Stimulated activated CD4-positive, alpha-beta T cell treated with anti-CD3 and anti-CD28 coated beads, Interleukin-1b, Interleukin-23, amount 100 ng/mL, for 24 hours (primary cell): ENCODE measurements at regions not wholly inside any gene's neighbourhood (a gene's known extent, or its start where the extent isn't known, plus 50 kb on each side); places are given as distances from the start of the nearest gene placed in this dataset.
"Not testable (repeated sequence)": the region's sequence is repeated elsewhere in the genome, so short reads cannot be mapped to it uniquely, and the experiment has no call there.

ENCODE experiments used
- DNase-seq, 4 experiments: peaks; one replicate each; pipeline ENCODE4 v3.0.0-alpha.2; 2020; ENCODE audit warnings: low read depth in 4 of 4, low spot score in 1 of 4

- DNase-seq = no peak
These were observed 1372.7 kb downstream of the GATA3 start for GRCh38 chr10:9427209-9427608.

- no peak for DNase-seq
These were observed 1382.6 kb downstream of the GATA3 start for GRCh38 chr10:9437131-9437530.

DNA sequence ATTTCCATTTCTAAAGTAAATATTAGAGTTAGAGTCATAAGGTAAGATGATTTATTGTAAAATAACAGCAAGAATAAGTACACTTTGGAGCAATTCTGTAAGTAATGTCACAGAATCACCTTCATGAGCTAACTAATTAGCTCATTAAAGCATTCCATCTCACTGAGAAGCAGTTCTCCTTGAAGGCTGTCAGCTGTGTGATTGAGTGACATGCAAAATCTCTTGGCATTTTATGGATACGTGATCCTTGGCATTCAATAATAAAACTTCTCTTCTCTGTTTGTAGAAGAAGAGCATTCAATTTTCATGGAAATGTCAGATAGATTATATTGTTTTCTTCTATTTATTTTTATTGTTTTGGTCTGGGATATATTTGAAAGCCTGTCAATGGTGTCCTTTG, 1389.3 kb downstream of the GATA3 start:
- DNase-seq = no peak

DNA sequence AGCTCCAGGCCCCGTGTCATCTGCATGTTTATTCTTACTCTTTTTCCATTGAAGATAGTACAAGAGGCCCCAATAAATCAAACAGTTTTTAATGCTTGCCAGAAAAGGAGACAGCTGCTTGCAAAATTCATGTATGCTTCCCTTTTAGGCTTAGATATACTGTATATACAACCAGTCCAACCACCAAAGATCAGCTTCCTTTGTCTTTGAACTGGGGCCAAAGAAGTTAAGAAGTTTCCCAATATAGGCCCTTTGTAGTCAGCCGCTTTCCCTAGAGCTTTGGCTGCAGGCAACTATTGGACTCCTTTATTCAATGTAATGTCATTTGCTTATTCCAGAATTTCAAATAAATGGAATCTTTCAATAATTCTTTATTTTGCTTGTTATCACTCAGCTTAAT, 1395.0 kb downstream of the GATA3 start:
- no peak for DNase-seq

DNA sequence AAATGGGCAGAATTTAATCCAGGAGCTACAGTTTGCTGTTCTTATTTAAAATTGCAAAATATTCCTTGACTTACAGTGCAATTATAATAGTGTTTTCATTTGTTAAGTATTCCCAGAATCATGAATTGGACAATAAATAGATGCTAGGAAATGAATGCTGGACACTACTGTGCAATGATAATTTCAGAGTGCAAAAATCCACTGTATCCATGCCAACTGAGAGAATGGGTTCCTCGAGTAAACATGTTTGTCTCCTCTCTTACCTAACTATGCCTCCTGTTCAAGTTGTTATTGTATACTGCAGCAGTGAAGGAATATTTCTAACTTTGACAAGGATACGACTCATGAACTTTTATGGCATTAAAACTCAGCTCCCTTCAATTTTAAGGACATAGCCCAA, 1396.3 kb downstream of the GATA3 start:
- no peak for DNase-seq

DNA sequence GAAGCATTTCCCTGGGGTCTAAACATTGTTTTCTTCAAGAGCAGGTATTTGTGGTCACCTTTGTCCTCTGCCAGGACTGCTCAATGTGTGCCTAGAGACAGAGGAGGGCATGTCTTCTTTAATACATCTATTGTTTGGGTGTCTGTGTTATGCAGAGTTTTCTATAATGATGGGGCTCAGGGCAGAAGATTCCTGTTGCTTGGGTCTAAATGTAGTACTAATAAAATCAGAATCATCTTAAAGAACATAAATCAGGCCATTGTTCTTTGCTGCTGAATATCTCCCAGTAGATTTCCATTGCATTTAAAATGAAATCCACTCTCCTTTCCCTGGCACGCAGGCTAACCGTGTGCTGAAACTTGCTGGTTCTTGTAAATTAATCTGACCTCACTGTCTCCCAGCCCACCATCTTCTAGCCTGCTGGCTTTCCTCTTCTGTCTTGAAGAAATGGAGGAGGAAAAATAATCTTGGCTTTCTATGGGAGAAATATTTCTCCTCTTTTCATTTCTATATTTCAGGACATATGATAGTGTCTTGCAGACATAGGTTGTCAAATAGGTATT, 1396.8 kb downstream of the GATA3 start:
- no peak for DNase-seq

DNA sequence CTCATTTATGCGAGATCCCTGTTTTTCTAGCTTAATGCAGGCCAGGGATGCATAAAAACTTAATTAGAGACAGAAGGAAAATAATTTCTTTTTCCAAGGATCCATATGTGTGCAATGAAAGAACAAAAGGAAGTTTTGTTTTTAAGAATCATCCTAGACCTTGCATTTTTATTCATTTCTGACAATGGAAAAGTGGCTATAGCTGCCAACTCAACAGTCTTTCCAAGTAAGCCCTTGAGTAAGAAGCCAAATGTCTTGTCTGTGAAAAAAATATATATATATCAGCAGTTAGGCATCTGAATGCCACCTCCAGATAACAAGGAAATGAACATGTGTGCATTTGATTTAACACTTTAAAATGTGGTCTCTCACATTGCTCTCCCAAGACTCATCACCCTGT, 1397.6 kb downstream of the GATA3 start:
- no peak for DNase-seq

- DNase-seq = not testable (repeated sequence)
These were observed 1399.4 kb downstream of the GATA3 start for GRCh38 chr10:9453871-9454270.

GRCh38 chr10:9469663-9470205, 1415.2 kb downstream of the GATA3 start:
- no peak for DNase-seq

GRCh38 chr10:9470581-9470980, 1416.1 kb downstream of the GATA3 start:
- no peak for DNase-seq

GRCh38 chr10:9501944-9502343, 1447.5 kb downstream of the GATA3 start:
- no peak for DNase-seq

DNA sequence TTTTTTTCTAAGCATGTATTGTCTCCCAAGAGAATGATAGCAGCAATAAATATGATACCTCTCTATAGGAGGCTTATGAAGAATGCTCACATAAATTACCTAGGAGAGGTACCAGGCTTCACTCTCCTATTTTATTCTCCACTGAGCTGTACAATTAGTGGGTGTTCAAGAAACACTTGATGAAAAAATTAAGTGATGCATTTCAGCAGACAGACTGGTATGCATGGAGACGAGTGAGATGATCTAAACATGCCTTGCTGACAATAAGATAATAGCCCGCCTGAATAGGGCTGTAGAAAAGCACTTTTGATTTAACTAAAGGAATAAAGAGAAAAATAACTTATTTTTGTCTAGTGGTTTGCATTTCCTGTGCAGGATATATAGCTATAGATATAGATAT, 1449.7 kb downstream of the GATA3 start:
- no peak for DNase-seq

- DNase-seq = no peak
These were observed 1451.1 kb downstream of the GATA3 start for GRCh38 chr10:9505546-9505945.

DNA sequence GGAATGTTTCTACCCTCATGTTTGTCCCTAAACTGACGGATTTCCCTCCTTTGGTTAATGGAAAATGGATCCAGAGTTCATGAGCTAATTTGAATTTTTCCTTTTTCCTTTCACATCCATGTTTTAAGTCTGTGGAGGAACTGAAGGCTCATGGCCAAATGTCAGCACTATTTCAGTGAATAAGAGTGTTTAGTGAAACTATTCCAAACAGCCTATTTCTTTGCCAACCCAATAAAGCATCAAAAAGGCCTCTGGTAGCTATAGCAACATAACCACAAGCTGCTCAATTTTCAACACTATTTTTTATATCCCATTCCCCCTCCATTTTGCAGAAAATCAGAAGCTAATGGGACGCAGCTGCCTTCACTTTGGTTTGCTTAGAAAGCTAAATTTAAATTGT, 1454.1 kb downstream of the GATA3 start:
- DNase-seq = no peak

DNA sequence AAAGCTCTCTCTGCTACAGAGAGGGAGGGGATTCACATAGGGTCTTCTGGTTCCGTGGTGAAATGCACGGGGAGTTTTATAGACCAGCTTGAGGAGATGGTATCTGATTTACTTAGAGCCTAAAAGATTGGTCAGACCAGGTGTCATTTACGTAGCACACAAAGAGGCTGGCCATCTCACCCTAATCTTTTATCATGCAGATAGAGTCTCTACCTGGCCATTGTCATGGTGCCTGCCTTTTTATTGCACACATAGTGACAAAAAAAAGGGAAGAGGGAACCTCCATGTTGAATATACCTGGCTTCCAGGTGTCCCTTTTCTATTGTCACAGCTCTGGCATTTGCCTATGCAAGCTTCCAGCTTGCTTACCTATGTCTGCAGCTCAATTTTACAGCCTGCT, 1456.1 kb downstream of the GATA3 start:
- no peak for DNase-seq

DNA sequence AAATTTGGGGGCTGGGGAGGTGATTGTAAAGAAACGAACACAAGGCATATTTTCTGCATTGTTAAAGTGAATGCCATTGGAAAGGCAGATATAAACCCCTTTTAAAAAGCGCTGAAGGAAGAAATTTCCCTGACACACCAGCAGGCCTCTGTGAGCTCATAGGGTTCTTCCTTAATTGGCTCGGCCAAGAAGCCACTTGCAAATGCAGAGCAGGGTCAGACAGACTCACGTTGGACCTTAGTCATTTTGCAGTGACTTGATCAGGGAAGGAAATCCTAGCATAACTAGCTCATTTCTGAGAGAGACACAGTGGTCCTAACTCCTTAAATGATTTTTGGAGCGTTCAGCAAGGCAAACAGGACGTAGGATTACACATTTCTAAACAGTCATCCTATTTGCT, 1461.4 kb downstream of the GATA3 start:
- DNase-seq = no peak

DNA sequence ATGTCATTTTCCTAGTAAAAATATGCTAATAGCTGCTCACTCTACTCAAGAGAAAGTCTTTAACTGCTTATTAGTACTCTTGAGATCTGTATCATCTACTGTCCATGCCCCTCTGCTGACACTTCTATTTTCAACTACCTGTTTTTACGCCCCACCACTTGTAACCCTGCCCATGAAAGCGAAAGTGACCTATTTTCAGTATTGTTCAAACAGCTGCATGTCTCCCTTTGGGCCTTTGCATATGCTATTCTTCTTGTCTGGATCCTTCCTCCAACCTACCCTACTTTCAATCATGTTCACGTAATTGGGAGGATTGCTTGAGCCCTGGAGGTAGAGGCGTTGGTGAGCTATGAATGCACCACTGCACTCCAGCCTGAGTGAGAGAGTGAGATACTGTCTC, 1481.3 kb downstream of the GATA3 start:
- DNase-seq = no peak

- DNase-seq = no peak
These were observed 1472.6 kb upstream of the CELF2 start for GRCh38 chr10:9545073-9545472.

GRCh38 chr10:9547936-9548904, 1469.5 kb upstream of the CELF2 start:
- DNase-seq = no peak

GRCh38 chr10:9550810-9551209, 1466.9 kb upstream of the CELF2 start:
- no peak for DNase-seq

GRCh38 chr10:9554321-9554720, 1463.4 kb upstream of the CELF2 start:
- DNase-seq = no peak

GRCh38 chr10:9560976-9561375, 1456.7 kb upstream of the CELF2 start:
- DNase-seq = no peak
